Keratinocyte (primary cell): ENCODE measurements at regions not wholly inside any gene's neighbourhood (a gene's known extent, or its start where the extent isn't known, plus 50 kb on each side); places are given as distances from the start of the nearest gene placed in this dataset.

Experiments
- DNase-seq: peaks from one replicate; pipeline ENCODE4 v3.0.0-alpha.2; 2011; ENCODE audit warnings: low read depth, missing footprints, low spot score
- FAIRE-seq: peaks from 2 replicates; lab custom pipeline; 2011; peaks lifted over from hg19 to GRCh38; lab: Jason Lieb, UNC
- H2AFZ ChIP-seq: 2 replicates; pipeline ENCODE4 v1.6.0; 2012; ENCODE audit warnings: low read length, control low read depth, inconsistent platforms; ENCODE audit not compliant: control insufficient read depth
- H3K27ac ChIP-seq: 2 replicates; pipeline ENCODE4 v1.5.1; 2011; ENCODE audit warnings: low read length; ENCODE audit not compliant: control insufficient read depth, insufficient read depth
- H3K27me3 ChIP-seq: 3 replicates; pipeline ENCODE4 v1.6.0; 2011; ENCODE audit warnings: low read length; ENCODE audit not compliant: control insufficient read depth, insufficient read depth; ENCODE audit errors: extremely low read depth
- H3K36me3 ChIP-seq, 2 experiments: 2 replicates in 1 of 2; 3 replicates in 1 of 2; pipeline ENCODE4 v1.5.1; 2011; ENCODE audit warnings: low read length in 2 of 2, mild to moderate bottlenecking in 1 of 2; ENCODE audit not compliant: control insufficient read depth in 2 of 2, insufficient read depth in 2 of 2; ENCODE audit errors: extremely low read depth in 1 of 2
- H3K4me1 ChIP-seq: 3 replicates; pipeline ENCODE4 v1.5.1; 2011; ENCODE audit warnings: low read length; ENCODE audit not compliant: control insufficient read depth, insufficient read depth; ENCODE audit errors: extremely low read depth
- H3K4me2 ChIP-seq: 3 replicates; pipeline ENCODE4 v1.6.0; 2011; ENCODE audit warnings: low read depth, low read length; ENCODE audit not compliant: control insufficient read depth, insufficient read depth; ENCODE audit errors: extremely low read depth
- H3K4me3 ChIP-seq, 3 experiments: fragments of 200-600 bp in 1 of 3; sonication (generic) in 1 of 3; 2 replicates in 2 of 3; 3 replicates in 1 of 3; pipeline ENCODE4 v1.5.1; 2011 to 2016; ENCODE audit warnings: low read length in 3 of 3, mild to moderate bottlenecking in 3 of 3, control low read depth in 2 of 3, inconsistent platforms in 1 of 3, low read depth in 1 of 3, mixed read lengths in 1 of 3, mixed run types in 1 of 3, moderate library complexity in 1 of 3; ENCODE audit not compliant: control insufficient read depth in 2 of 3, insufficient read depth in 2 of 3; ENCODE audit errors: extremely low read depth in 1 of 3
- H3K79me2 ChIP-seq: 2 replicates; pipeline ENCODE4 v1.6.0; 2012; ENCODE audit warnings: low read length; ENCODE audit not compliant: control insufficient read depth, insufficient read depth
- H3K9ac ChIP-seq: 3 replicates; pipeline ENCODE4 v1.6.0; 2011; ENCODE audit warnings: low read length; ENCODE audit not compliant: control insufficient read depth, insufficient read depth; ENCODE audit errors: extremely low read depth
- H3K9me1 ChIP-seq: 3 replicates; pipeline ENCODE4 v1.6.0; 2011; ENCODE audit warnings: low read length; ENCODE audit not compliant: control insufficient read depth, insufficient read depth; ENCODE audit errors: extremely low read depth
- H3K9me3 ChIP-seq: 2 replicates; pipeline ENCODE4 v1.5.1; 2012; ENCODE audit warnings: low read depth, low read length; ENCODE audit not compliant: control insufficient read depth
- H4K20me1 ChIP-seq: 3 replicates; pipeline ENCODE4 v1.6.0; 2011; ENCODE audit warnings: low read length; ENCODE audit not compliant: control insufficient read depth, insufficient read depth; ENCODE audit errors: extremely low read depth
- EZH2 ChIP-seq: IDR thresholded peaks from one replicate; pipeline ENCODE4 v1.6.1; 2012; ENCODE audit warnings: inconsistent platforms, mild to moderate bottlenecking, low read length, moderate library complexity
- dilution Hi-C: fragments of 300-500 bp; cut with MboI; formaldehyde crosslinking; loops from one replicate; pipeline ENCODE4 v1.7.0; 2020; ENCODE audit warnings: low sequenced_read_pairs; ENCODE audit not compliant: extremely low pct_ligation_motif_present
- TF ChIP-seq, protein P1 (sequence below), 3 experiments: IDR thresholded peaks in 1 of 3; conservative IDR thresholded peaks in 1 of 3; optimal IDR thresholded peaks in 1 of 3; 2 replicates in 2 of 3; 3 replicates in 1 of 3; pipeline versions ENCODE3 to v1.5.1; 2011; ENCODE audit warnings: low read length in 3 of 3, mild to moderate bottlenecking in 3 of 3, moderate library complexity in 2 of 3, control low read depth in 1 of 3, inconsistent platforms in 1 of 3; ENCODE audit not compliant: insufficient read depth in 2 of 3; ENCODE audit errors: extremely low read depth in 1 of 3

DNA sequence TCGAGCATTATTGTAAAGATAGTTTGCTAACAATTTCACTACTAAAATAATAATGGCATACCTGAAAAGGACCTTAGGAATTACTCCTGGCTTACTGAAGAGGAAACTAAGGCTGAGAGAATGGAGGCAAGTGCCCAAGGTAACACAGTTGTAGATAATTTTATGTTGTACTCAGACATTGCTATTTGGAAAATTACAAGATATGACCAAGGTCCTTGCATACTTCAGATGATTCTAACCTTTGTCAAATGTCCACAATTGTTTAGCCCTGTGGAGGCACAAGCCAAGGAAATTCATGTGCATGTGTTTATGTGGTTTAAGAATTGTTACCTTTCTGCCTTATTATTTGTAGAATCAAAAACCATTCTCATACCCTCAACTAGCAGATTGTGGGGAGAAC, 105.7 kb downstream of the TUSC7 start:
- no peak overlapping the region for H3K4me2 ChIP-seq

DNA sequence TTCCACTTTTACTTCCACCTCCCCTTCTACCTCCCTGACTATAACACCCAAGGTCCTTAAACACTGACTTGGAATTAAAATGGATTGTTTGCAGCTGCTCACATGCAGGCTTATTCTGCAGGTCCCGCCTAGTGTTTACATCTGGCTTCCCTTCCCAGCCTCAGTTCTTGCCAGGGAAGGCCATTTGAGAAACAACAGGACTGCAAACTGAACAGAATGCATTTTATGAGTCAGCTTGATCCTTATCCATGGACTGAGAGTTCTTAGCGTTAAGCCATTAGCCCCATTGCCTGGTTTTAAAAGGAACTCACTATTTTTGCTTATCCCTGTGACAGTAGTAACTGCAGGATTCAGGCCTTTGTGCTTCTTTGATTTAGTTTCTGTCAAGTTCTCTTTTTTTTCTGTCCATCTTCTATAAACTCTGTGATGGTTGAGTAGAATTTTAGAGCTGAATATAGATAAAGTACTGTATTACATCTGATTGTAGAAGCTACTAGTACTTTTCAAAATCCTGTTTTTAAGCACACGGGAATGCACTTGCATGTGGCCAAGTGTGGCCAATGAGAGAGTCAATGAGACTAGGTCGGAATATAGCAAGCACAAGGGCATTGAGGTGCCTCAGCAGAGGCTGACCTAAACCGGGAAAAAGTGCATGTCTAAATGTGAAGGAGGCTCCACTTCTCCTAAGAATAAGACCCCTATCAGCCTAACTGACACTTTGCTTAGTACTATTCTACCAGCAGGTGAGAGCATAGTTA, 106.4 kb downstream of the TUSC7 start:
- Histone ChIP-seq H3K4me3 (no peak overlapping the region), H3K36me3 (no peaks in the 10 kb centered on the region)

More for the DNA sequence above, 105.7 kb downstream of the TUSC7 start:
- FAIRE-seq (no peak), DNase-seq (no peak)
- H3K4me1 ChIP-seq, result no peaks in the 10 kb centered on the region
- no peaks in the 10 kb centered on the region for H3K9me1 ChIP-seq
- no peaks in the 10 kb centered on the region for H3K27me3 ChIP-seq
- H2AFZ ChIP-seq, result no peak overlapping the region
- H3K36me3 ChIP-seq, result no peaks in the 10 kb centered on the region
- dilution Hi-C loops, result no loop called here
- no peak overlapping the region for H3K4me3 ChIP-seq
- H3K9me3 ChIP-seq, result no peaks in the 10 kb centered on the region
- TF ChIP-seq, protein P1, sequence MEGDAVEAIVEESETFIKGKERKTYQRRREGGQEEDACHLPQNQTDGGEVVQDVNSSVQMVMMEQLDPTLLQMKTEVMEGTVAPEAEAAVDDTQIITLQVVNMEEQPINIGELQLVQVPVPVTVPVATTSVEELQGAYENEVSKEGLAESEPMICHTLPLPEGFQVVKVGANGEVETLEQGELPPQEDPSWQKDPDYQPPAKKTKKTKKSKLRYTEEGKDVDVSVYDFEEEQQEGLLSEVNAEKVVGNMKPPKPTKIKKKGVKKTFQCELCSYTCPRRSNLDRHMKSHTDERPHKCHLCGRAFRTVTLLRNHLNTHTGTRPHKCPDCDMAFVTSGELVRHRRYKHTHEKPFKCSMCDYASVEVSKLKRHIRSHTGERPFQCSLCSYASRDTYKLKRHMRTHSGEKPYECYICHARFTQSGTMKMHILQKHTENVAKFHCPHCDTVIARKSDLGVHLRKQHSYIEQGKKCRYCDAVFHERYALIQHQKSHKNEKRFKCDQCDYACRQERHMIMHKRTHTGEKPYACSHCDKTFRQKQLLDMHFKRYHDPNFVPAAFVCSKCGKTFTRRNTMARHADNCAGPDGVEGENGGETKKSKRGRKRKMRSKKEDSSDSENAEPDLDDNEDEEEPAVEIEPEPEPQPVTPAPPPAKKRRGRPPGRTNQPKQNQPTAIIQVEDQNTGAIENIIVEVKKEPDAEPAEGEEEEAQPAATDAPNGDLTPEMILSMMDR (optimal IDR thresholded peaks at IDR 0.05 in 1 of 3, IDR thresholded peaks at IDR 0.05 in 1 of 3, conservative IDR thresholded peaks at IDR 0.05 in 1 of 3; ENCODE audit: extremely low read depth in 1 of 3, insufficient read depth in 2 of 3, low read length in 3 of 3), result no peak
- TF ChIP-seq EZH2, result no peak
- no peaks in the 10 kb centered on the region for H4K20me1 ChIP-seq
- no peak overlapping the region for H3K9ac ChIP-seq
- no peaks in the 10 kb centered on the region for H3K79me2 ChIP-seq
- no peak overlapping the region for H3K27ac ChIP-seq

More for the DNA sequence above, 106.4 kb downstream of the TUSC7 start:
- H3K4me2 ChIP-seq, result no peak overlapping the region
- FAIRE-seq (no peak), DNase-seq (no peak)
- H3K9me3 ChIP-seq, result no peaks in the 10 kb centered on the region
- H4K20me1 ChIP-seq, result no peaks in the 10 kb centered on the region
- dilution Hi-C loops, result no loop called here
- no peaks in the 10 kb centered on the region for H3K4me1 ChIP-seq
- no peak for TF ChIP-seq EZH2
- TF ChIP-seq, protein P1 (optimal IDR thresholded peaks at IDR 0.05 in 1 of 3, IDR thresholded peaks at IDR 0.05 in 1 of 3, conservative IDR thresholded peaks at IDR 0.05 in 1 of 3; ENCODE audit: extremely low read depth in 1 of 3, insufficient read depth in 2 of 3, low read length in 3 of 3), result no peak
- no peak overlapping the region for H2AFZ ChIP-seq
- H3K9me1 ChIP-seq, result no peaks in the 10 kb centered on the region
- no peak overlapping the region for H3K9ac ChIP-seq
- no peaks in the 10 kb centered on the region for H3K27me3 ChIP-seq
- H3K27ac ChIP-seq, result no peak overlapping the region
- no peaks in the 10 kb centered on the region for H3K79me2 ChIP-seq
